Tibial nerve (tissue), 4 donors: ENCODE measurements at regions not wholly inside any gene's neighbourhood (a gene's known extent, or its start where the extent isn't known, plus 50 kb on each side); places are given as distances from the start of the nearest gene placed in this dataset.
"Not testable (repeated sequence)": the region's sequence is repeated elsewhere in the genome, so short reads cannot be mapped to it uniquely, and the experiment has no call there.

Experiments used
- CTCF ChIP-seq, 5 experiments: fragments of 200-600 bp in 3 of 5; fragments of 450-650 bp in 2 of 5; sonication (generic) in 3 of 5; IDR thresholded peaks; one replicate each; pipeline ENCODE4 v1.5.1; 2016 to 2019; ENCODE audit warnings: antibody characterized with exemption in 5 of 5, mild to moderate bottlenecking in 3 of 5, moderate library complexity in 2 of 5
- EP300 ChIP-seq, 2 donors: sonication (generic); formaldehyde crosslinking; IDR thresholded peaks; one replicate each; pipeline ENCODE4 v1.6.1; 2017; ENCODE audit warnings: antibody characterized with exemption in 2 of 2, mild to moderate bottlenecking in 1 of 2

GRCh38 chr21:28034334-28034733, 958.3 kb downstream of the LTN1 start:
- TF ChIP-seq CTCF, EP300 (IDR thresholded peaks at IDR 0.05): not testable (repeated sequence)
